ENCODE measurements at regions not wholly inside any gene's neighbourhood (a gene's known extent, or its start where the extent isn't known, plus 50 kb on each side); places are given as distances from the start of the nearest gene placed in this dataset.
"Not testable (repeated sequence)": the region's sequence is repeated elsewhere in the genome, so short reads cannot be mapped to it uniquely, and the experiment has no call there.

DNA sequence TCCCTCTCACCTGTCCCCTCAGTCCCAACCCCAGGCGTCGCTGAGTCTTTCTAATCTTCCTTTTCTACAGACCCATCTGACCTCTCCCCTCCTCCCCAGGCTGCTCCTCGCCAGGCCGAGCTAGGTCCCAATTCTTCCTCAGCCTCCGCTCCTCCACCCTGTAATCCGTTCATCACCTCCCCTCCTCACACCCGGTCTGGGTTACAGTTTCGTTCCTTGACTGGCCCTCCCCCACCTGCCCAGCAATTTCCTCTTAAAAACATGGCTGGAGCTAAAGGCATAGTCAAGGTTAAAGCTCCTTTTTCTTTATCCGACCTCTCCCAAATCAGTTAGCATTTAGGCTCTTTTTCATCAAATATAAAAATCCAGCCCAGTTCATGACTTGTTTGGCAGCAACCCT is 262.0 kb downstream of the SMARCA2 start:
- not testable (repeated sequence) for TF ChIP-seq ZFX (IDR thresholded peaks at IDR 0.05; ENCODE audit: borderline replicate concordance)
- TF ChIP-seq, protein P1, sequence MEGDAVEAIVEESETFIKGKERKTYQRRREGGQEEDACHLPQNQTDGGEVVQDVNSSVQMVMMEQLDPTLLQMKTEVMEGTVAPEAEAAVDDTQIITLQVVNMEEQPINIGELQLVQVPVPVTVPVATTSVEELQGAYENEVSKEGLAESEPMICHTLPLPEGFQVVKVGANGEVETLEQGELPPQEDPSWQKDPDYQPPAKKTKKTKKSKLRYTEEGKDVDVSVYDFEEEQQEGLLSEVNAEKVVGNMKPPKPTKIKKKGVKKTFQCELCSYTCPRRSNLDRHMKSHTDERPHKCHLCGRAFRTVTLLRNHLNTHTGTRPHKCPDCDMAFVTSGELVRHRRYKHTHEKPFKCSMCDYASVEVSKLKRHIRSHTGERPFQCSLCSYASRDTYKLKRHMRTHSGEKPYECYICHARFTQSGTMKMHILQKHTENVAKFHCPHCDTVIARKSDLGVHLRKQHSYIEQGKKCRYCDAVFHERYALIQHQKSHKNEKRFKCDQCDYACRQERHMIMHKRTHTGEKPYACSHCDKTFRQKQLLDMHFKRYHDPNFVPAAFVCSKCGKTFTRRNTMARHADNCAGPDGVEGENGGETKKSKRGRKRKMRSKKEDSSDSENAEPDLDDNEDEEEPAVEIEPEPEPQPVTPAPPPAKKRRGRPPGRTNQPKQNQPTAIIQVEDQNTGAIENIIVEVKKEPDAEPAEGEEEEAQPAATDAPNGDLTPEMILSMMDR (IDR thresholded peaks at IDR 0.05) = not testable (repeated sequence)

Measured in 22Rv1 (cell line).